PC-3 (cell line): ENCODE measurements at regions not wholly inside any gene's neighbourhood (a gene's known extent, or its start where the extent isn't known, plus 50 kb on each side); places are given as distances from the start of the nearest gene placed in this dataset.

Source experiments
- ATAC-seq: fragments of 200-7000 bp; cut with Tn5 transposase; 2 replicates; pipeline ENCODE4 v1.9.1; 2020; ENCODE audit warnings: mild to moderate bottlenecking, moderate library complexity
- BruUV-seq: library from RNA; stranded (reverse); fragments of 400-500 nt; replicated peaks from 2 replicates; lab custom pipeline; 2021; lab: Mats Ljungman, UMichigan
- CTCF ChIA-PET: fragments of 300-600 bp; sonication (Branson Sonifier 250); formaldehyde crosslinking; loops from one replicate; lab custom pipeline; 2022; ENCODE audit warnings: antibody characterized with exemption; lab: Charles Lee
- POLR2A ChIA-PET: fragments of 300-600 bp; sonication (Branson Sonifier 250); formaldehyde crosslinking; loops from one replicate; lab custom pipeline; 2022; ENCODE audit warnings: antibody characterized with exemption; ENCODE audit not compliant: unreplicated experiment; lab: Charles Lee
- DNase-seq: peaks from one replicate; pipeline ENCODE4 v3.0.0-alpha.2; 2015
- H2AFZ ChIP-seq: fragments of 300-600 bp; sonication (generic); 2 replicates; pipeline ENCODE4 v1.6.0; 2016; ENCODE audit warnings: antibody characterized with exemption, low read length
- H3F3A ChIP-seq: fragments of 300-600 bp; sonication (generic); one replicate; pipeline ENCODE4 v1.6.0; 2017; ENCODE audit warnings: antibody characterized with exemption, low read length, control low read depth, mild to moderate bottlenecking; ENCODE audit not compliant: unreplicated experiment
- H3K27ac ChIP-seq: fragments of 300-600 bp; sonication (generic); 2 replicates; pipeline ENCODE4 v1.5.1; 2016; ENCODE audit warnings: mild to moderate bottlenecking, low read length
- H3K27me3 ChIP-seq: fragments of 300-600 bp; sonication (generic); 2 replicates; pipeline ENCODE4 v1.6.1; 2016; ENCODE audit warnings: low read length, mixed read lengths
- H3K36me3 ChIP-seq: fragments of 300-600 bp; sonication (generic); 2 replicates; pipeline ENCODE4 v1.6.1; 2016; ENCODE audit warnings: low read depth, mixed run types, low read length, mixed read lengths
- H3K4me1 ChIP-seq: fragments of 300-600 bp; sonication (generic); 2 replicates; pipeline ENCODE4 v1.5.1; 2016; ENCODE audit warnings: low read length; ENCODE audit not compliant: insufficient read depth
- H3K4me2 ChIP-seq: fragments of 300-600 bp; sonication (generic); 2 replicates; pipeline ENCODE4 v1.6.0; 2016; ENCODE audit warnings: low read length
- H3K4me3 ChIP-seq: fragments of 300-600 bp; sonication (generic); 2 replicates; pipeline ENCODE4 v1.5.1; 2016; ENCODE audit warnings: mild to moderate bottlenecking, low read length, mixed read lengths
- H3K79me2 ChIP-seq: fragments of 300-600 bp; sonication (generic); 2 replicates; pipeline ENCODE4 v1.6.1; 2017; ENCODE audit warnings: low read length, mixed read lengths
- H3K9ac ChIP-seq: fragments of 300-600 bp; sonication (generic); 2 replicates; pipeline ENCODE4 v1.6.0; 2016; ENCODE audit warnings: mild to moderate bottlenecking, low read length
- H3K9me2 ChIP-seq: fragments of 300-600 bp; sonication (generic); replicated peaks from 2 replicates; pipeline ENCODE4 v1.6.1; 2016; ENCODE audit warnings: mixed run types, low read length, mixed read lengths
- H3K9me3 ChIP-seq: fragments of 300-600 bp; sonication (generic); 2 replicates; pipeline ENCODE4 v1.6.1; 2016; ENCODE audit warnings: low read length, mixed read lengths
- H4K20me1 ChIP-seq: fragments of 300-600 bp; sonication (generic); 2 replicates; pipeline ENCODE4 v1.6.1; 2016; ENCODE audit warnings: low read length, mixed read lengths
- CTCF ChIP-seq: fragments of 300-600 bp; sonication (generic); conservative IDR thresholded peaks from 2 replicates; pipeline ENCODE4 v1.5.1; 2017; ENCODE audit warnings: antibody characterized with exemption, low read depth, mild to moderate bottlenecking, low read length
- EZH2 ChIP-seq: fragments of 300-600 bp; sonication (generic); IDR thresholded peaks from one replicate; pipeline ENCODE4 v1.6.1; 2017; ENCODE audit warnings: antibody characterized with exemption, mild to moderate bottlenecking, low read length; ENCODE audit not compliant: unreplicated experiment
- EZH2phosphoT487 ChIP-seq: fragments of 300-600 bp; sonication (generic); IDR thresholded peaks from 2 replicates; pipeline ENCODE4 v1.6.1; 2018; ENCODE audit warnings: mild to moderate bottlenecking, antibody characterized with exemption, low read length, borderline replicate concordance
- intact Hi-C: fragments of 100-400 bp; cut with micrococcal nuclease; formaldehyde crosslinking; loops from 2 replicates; pipeline ENCODE4 v1.9.0; 2023

- Histone ChIP-seq H3K4me3 (no peak overlapping the region), H2AFZ (no peak overlapping the region), H4K20me1 (no peaks in the 10 kb centered on the region; the same call in 1 of the 2 replicates), H3K9ac (no peak overlapping the region), H3K4me1 (no peaks in the 10 kb centered on the region), H3K27me3 (no peaks in the 10 kb centered on the region), H3K4me2 (no peak overlapping the region), H3K27ac (no peak overlapping the region), H3K79me2 (peaks cover 26% of the 10 kb centered on the region), H3F3A (no peaks in the 10 kb centered on the region), H3K9me2 (no peaks in the 10 kb centered on the region), H3K36me3 (no peaks in the 10 kb centered on the region; the same call in 1 of the 2 replicates), H3K9me3 (no peaks in the 10 kb centered on the region)
- TF ChIP-seq CTCF (no peak), EZH2 (no peak), EZH2phosphoT487 (no peak)
- POLR2A ChIA-PET = no interaction called here
- ATAC-seq = no peak
- CTCF ChIA-PET = no interaction called here
- no peak for DNase-seq
- intact Hi-C loops = no loop called here
- no TSS peak for BruUV-seq
Measured at GRCh38 chr2:74045454-74045853, 60.7 kb downstream of the TET3 start.

GRCh38 chr2:74046441-74046840 is 61.7 kb downstream of the TET3 start:
- BruUV-seq = no TSS peak
- no peaks in the 10 kb centered on the region for H3K27me3 ChIP-seq
- H3K79me2 ChIP-seq = peaks cover 22% of the 10 kb centered on the region

More at GRCh38 chr2:74046441-74046840, 61.7 kb downstream of the TET3 start:
- no peaks in the 10 kb centered on the region; the same call in 1 of the 2 replicates for H3K36me3 ChIP-seq
- DNase-seq = no peak
- H3K4me3 ChIP-seq = no peak overlapping the region
- H2AFZ ChIP-seq = no peak overlapping the region
- ChIA-PET POLR2A (no interaction called here), CTCF (no interaction called here)
- no peaks in the 10 kb centered on the region for H3K9me3 ChIP-seq
- no peaks in the 10 kb centered on the region for H3F3A ChIP-seq
- no peak for ATAC-seq
- H3K4me1 ChIP-seq = no peaks in the 10 kb centered on the region
- no peaks in the 10 kb centered on the region; the same call in 1 of the 2 replicates for H4K20me1 ChIP-seq
- H3K9me2 ChIP-seq = no peaks in the 10 kb centered on the region
- TF ChIP-seq EZH2phosphoT487 (no peak), CTCF (no peak)
- no peak overlapping the region for H3K9ac ChIP-seq
- no peak overlapping the region for H3K27ac ChIP-seq
- intact Hi-C loops = no loop called here
- H3K4me2 ChIP-seq = no peak overlapping the region
